ENCODE measurements at regions not wholly inside any gene's neighbourhood (a gene's known extent, or its start where the extent isn't known, plus 50 kb on each side); places are given as distances from the start of the nearest gene placed in this dataset.

GRCh38 chr16:85354686-85355514, 242.6 kb upstream of the CIBAR2 start:
- DNase-seq (ENCODE audit: extremely low read depth in 1 of 2, low read depth in 1 of 2), result no peak

GRCh38 chr16:85355515-85355837, 243.2 kb upstream of the CIBAR2 start:
- no peak for DNase-seq (ENCODE audit: extremely low read depth in 1 of 2, low read depth in 1 of 2)

GRCh38 chr16:85356157-85356556, 243.9 kb upstream of the CIBAR2 start:
- no peak for DNase-seq (ENCODE audit: extremely low read depth in 1 of 2, low read depth in 1 of 2)

- DNase-seq (ENCODE audit: extremely low read depth in 1 of 2, low read depth in 1 of 2), result no peak
Observed at GRCh38 chr16:85357323-85357722, 245.1 kb upstream of the CIBAR2 start.

GRCh38 chr16:85357924-85358505, 245.7 kb upstream of the CIBAR2 start:
- DNase-seq (ENCODE audit: extremely low read depth in 1 of 2, low read depth in 1 of 2), result no peak

GRCh38 chr16:85358704-85359146, 246.5 kb upstream of the CIBAR2 start:
- DNase-seq (ENCODE audit: extremely low read depth in 1 of 2, low read depth in 1 of 2), result no peak

- DNase-seq (ENCODE audit: extremely low read depth in 1 of 2, low read depth in 1 of 2), result no peak
Observed at GRCh38 chr16:85359147-85359822, 247.0 kb upstream of the CIBAR2 start.

- DNase-seq (ENCODE audit: extremely low read depth in 1 of 2, low read depth in 1 of 2), result no peak
Observed at GRCh38 chr16:85360323-85361277, 248.3 kb upstream of the CIBAR2 start.

- no peak for DNase-seq (ENCODE audit: extremely low read depth in 1 of 2, low read depth in 1 of 2)
Observed at GRCh38 chr16:85361441-85362118, 249.3 kb upstream of the CIBAR2 start.

- no peak for DNase-seq (ENCODE audit: extremely low read depth in 1 of 2, low read depth in 1 of 2)
Observed at GRCh38 chr16:85362443-85362842, 250.2 kb upstream of the CIBAR2 start.

GRCh38 chr16:85363427-85363826, 249.7 kb upstream of the GSE1 start:
- DNase-seq (ENCODE audit: extremely low read depth in 1 of 2, low read depth in 1 of 2), result no peak

- no peak for DNase-seq (ENCODE audit: extremely low read depth in 1 of 2, low read depth in 1 of 2)
Observed at GRCh38 chr16:85363881-85364280, 249.2 kb upstream of the GSE1 start.

- DNase-seq (ENCODE audit: extremely low read depth in 1 of 2, low read depth in 1 of 2), result no peak
Observed at GRCh38 chr16:85364323-85365040, 248.6 kb upstream of the GSE1 start.

- DNase-seq (ENCODE audit: extremely low read depth in 1 of 2, low read depth in 1 of 2), result no peak
Observed at GRCh38 chr16:85365120-85365519, 248.0 kb upstream of the GSE1 start.

- no peak for DNase-seq (ENCODE audit: extremely low read depth in 1 of 2, low read depth in 1 of 2)
Observed at GRCh38 chr16:85366031-85366763, 246.9 kb upstream of the GSE1 start.

GRCh38 chr16:85367485-85367884, 245.6 kb upstream of the GSE1 start:
- no peak for DNase-seq (ENCODE audit: extremely low read depth in 1 of 2, low read depth in 1 of 2)

- no peak for DNase-seq (ENCODE audit: extremely low read depth in 1 of 2, low read depth in 1 of 2)
Observed at GRCh38 chr16:85369060-85369459, 244.1 kb upstream of the GSE1 start.

- peak in 1 of 2 donors; percentile 23 for DNase-seq (ENCODE audit: extremely low read depth in 1 of 2, low read depth in 1 of 2)
Observed at GRCh38 chr16:85369741-85370528, 243.2 kb upstream of the GSE1 start.
